A549 (cell line): ENCODE measurements at regions not wholly inside any gene's neighbourhood (a gene's known extent, or its start where the extent isn't known, plus 50 kb on each side); places are given as distances from the start of the nearest gene placed in this dataset.

Experiments
- ATAC-seq, 2 experiments: fragments of 200-7000 bp in 1 of 2; fragments of >200 bp in 1 of 2; cut with Nextera tagmentation in 1 of 2; cut with Tn5 transposase in 1 of 2; 3 replicates each; pipeline versions ENCODE4 v1.8.0 to v1.9.1; 2018 to 2020; ENCODE audit warnings: mild to moderate bottlenecking in 1 of 2, moderate library complexity in 1 of 2
- CTCF ChIA-PET: fragments of 300-600 bp; sonication (Branson Sonifier 250); formaldehyde crosslinking; extraction: SDS; loops from one replicate; lab custom pipeline; 2021; ENCODE audit warnings: antibody characterized with exemption, inconsistent platforms; lab: Yijun Ruan, JAX
- POLR2A ChIA-PET: fragments of 350-600 bp; formaldehyde crosslinking; extraction: SDS; loops from one replicate; lab custom pipeline; 2021; ENCODE audit warnings: antibody characterized with exemption, inconsistent platforms; lab: Yijun Ruan, JAX
- DNase-seq, 2 experiments: peaks; one replicate each; pipeline versions ENCODE4 v3.0.0 to v3.0.0-alpha.2; 2011 to 2016; ENCODE audit warnings: low read depth in 1 of 2, low spot score in 1 of 2
- FAIRE-seq: peaks from 2 replicates; lab custom pipeline; 2011; peaks lifted over from hg19 to GRCh38; lab: Jason Lieb, UNC
- H3K27ac ChIP-seq, 2 experiments: fragments of >200 bp; sonication (Bioruptor Twin); formaldehyde crosslinking; 3 replicates each; pipeline ENCODE4 v1.5.1; 2016 to 2017
- H3K4me1 ChIP-seq: fragments of >200 bp; sonication (Bioruptor Twin); formaldehyde crosslinking; 3 replicates; pipeline ENCODE4 v1.6.1; 2016
- H3K4me2 ChIP-seq: fragments of >200 bp; sonication (Bioruptor Twin); formaldehyde crosslinking; 3 replicates; pipeline ENCODE4 v1.6.1; 2016
- H3K4me3 ChIP-seq: fragments of >200 bp; sonication (Bioruptor Twin); formaldehyde crosslinking; 3 replicates; pipeline ENCODE4 v1.5.1; 2016
- H3K9me3 ChIP-seq: fragments of >200 bp; sonication (Bioruptor Twin); formaldehyde crosslinking; 3 replicates; pipeline ENCODE4 v1.6.1; 2016
- CBX2 ChIP-seq: fragments of 200-600 bp; sonication (generic); IDR thresholded peaks from 2 replicates; pipeline ENCODE4 v1.6.1; 2016; ENCODE audit warnings: low read depth, mild to moderate bottlenecking, borderline replicate concordance
- CBX8 ChIP-seq: fragments of 200-600 bp; sonication (generic); IDR thresholded peaks from 2 replicates; pipeline ENCODE4 v1.6.1; 2016
- CHD2 ChIP-seq: fragments of 150-350 bp; IDR thresholded peaks from 2 replicates; pipeline ENCODE4 v1.6.1; 2014; ENCODE audit warnings: low read length; ENCODE audit not compliant: partially characterized antibody
- CHD4 ChIP-seq: fragments of 200-600 bp; sonication (generic); IDR thresholded peaks from 2 replicates; pipeline ENCODE4 v1.6.1; 2016; ENCODE audit warnings: antibody characterized with exemption, mild to moderate bottlenecking, borderline replicate concordance
- ELK1 ChIP-seq: fragments of 150-350 bp; IDR thresholded peaks from 2 replicates; pipeline ENCODE4 v1.6.1; 2014; ENCODE audit warnings: low read depth, mild to moderate bottlenecking, low read length
- EP300 ChIP-seq, 2 experiments: fragments of >200 bp; sonication (Bioruptor Twin); formaldehyde crosslinking; IDR thresholded peaks; 2 replicates in 1 of 2; 3 replicates in 1 of 2; pipeline ENCODE4 v1.6.1; 2016 to 2017
- FOSL2 ChIP-seq, 2 experiments: fragments of 450-650 bp in 1 of 2; fragments of >200 bp in 1 of 2; sonication (Bioruptor Twin) in 1 of 2; formaldehyde crosslinking; IDR thresholded peaks; 2 replicates each; pipeline versions ENCODE4 v1.5.0 to v1.6.1; 2016 to 2020; ENCODE audit warnings: mild to moderate bottlenecking in 1 of 2, moderate library complexity in 1 of 2
- FOXS1 ChIP-seq: fragments of 250-450 bp; sonication (Bioruptor Pico); IDR thresholded peaks from 2 replicates; pipeline ENCODE4 v1.5.0; 2020; ENCODE audit warnings: mild to moderate bottlenecking, moderate library complexity
- GATA3 ChIP-seq: IDR thresholded peaks from 2 replicates; pipeline ENCODE4 v1.6.1; 2012; ENCODE audit warnings: borderline replicate concordance
- HDAC2 ChIP-seq: fragments of 200-600 bp; sonication (generic); IDR thresholded peaks from 2 replicates; pipeline ENCODE4 v1.6.1; 2016
- HOXB13 ChIP-seq: fragments of 250-450 bp; sonication (Bioruptor Pico); IDR thresholded peaks from 2 replicates; pipeline ENCODE4 v1.5.0; 2020; ENCODE audit warnings: low read depth, mild to moderate bottlenecking, moderate library complexity
- JUN ChIP-seq, 2 experiments: fragments of >200 bp; sonication (Bioruptor Twin); formaldehyde crosslinking; IDR thresholded peaks; 2 replicates in 1 of 2; 3 replicates in 1 of 2; pipeline ENCODE4 v1.6.1; 2016 to 2017
- JUNB ChIP-seq: fragments of >200 bp; sonication (Bioruptor Twin); formaldehyde crosslinking; IDR thresholded peaks from 2 replicates; pipeline ENCODE4 v1.6.1; 2016
- KDM1A ChIP-seq: fragments of 200-600 bp; sonication (generic); IDR thresholded peaks from 2 replicates; pipeline ENCODE4 v1.6.1; 2016; ENCODE audit warnings: low read depth, mild to moderate bottlenecking
- KDM5A ChIP-seq: fragments of 200-600 bp; sonication (generic); IDR thresholded peaks from 2 replicates; pipeline ENCODE4 v1.6.1; 2016; ENCODE audit warnings: antibody characterized with exemption, mild to moderate bottlenecking
- MAFK ChIP-seq: fragments of 450-650 bp; IDR thresholded peaks from 2 replicates; pipeline ENCODE4 v1.6.1; 2014; ENCODE audit not compliant: partially characterized antibody
- MAZ ChIP-seq: fragments of 150-350 bp; IDR thresholded peaks from 2 replicates; pipeline ENCODE4 v1.6.1; 2014; ENCODE audit warnings: antibody characterized with exemption, low read depth, low read length, borderline replicate concordance
- MYC ChIP-seq: IDR thresholded peaks from 2 replicates; pipeline ENCODE4 v1.6.1; 2012; ENCODE audit warnings: mild to moderate bottlenecking, inconsistent platforms, low read length, improper control_type of control experiment, borderline replicate concordance
- NPAS2 ChIP-seq: fragments of 250-450 bp; sonication (Bioruptor Pico); IDR thresholded peaks from 2 replicates; pipeline ENCODE4 v1.8.0; 2022; ENCODE audit warnings: mild to moderate bottlenecking, moderate library complexity, borderline replicate concordance
- RCOR1 ChIP-seq: fragments of 150-350 bp; IDR thresholded peaks from 2 replicates; pipeline ENCODE4 v1.6.1; 2014; ENCODE audit warnings: antibody characterized with exemption, low read length, low read depth
- RNF2 ChIP-seq: fragments of 200-600 bp; sonication (generic); IDR thresholded peaks from 2 replicates; pipeline ENCODE4 v1.6.1; 2016; ENCODE audit warnings: low read depth, mild to moderate bottlenecking, antibody characterized with exemption, moderate library complexity, borderline replicate concordance
- SMC3 ChIP-seq: fragments of >200 bp; sonication (Bioruptor Twin); formaldehyde crosslinking; IDR thresholded peaks from 3 replicates; pipeline ENCODE4 v1.6.1; 2018; ENCODE audit warnings: inconsistent platforms
- TP53 ChIP-seq: fragments of 250-450 bp; sonication (Bioruptor Pico); IDR thresholded peaks from 2 replicates; pipeline ENCODE4 v1.5.0; 2021; ENCODE audit warnings: mild to moderate bottlenecking, moderate library complexity
- ZC3H11A ChIP-seq: fragments of 450-650 bp; IDR thresholded peaks from 2 replicates; pipeline ENCODE4 v1.6.1; 2014; ENCODE audit warnings: antibody characterized with exemption, mild to moderate bottlenecking
- ZFP36 ChIP-seq: fragments of 450-650 bp; IDR thresholded peaks from 2 replicates; pipeline ENCODE4 v1.6.1; 2014; ENCODE audit warnings: borderline replicate concordance; ENCODE audit not compliant: partially characterized antibody
- ZSCAN20 ChIP-seq: fragments of 250-450 bp; sonication (Bioruptor Pico); IDR thresholded peaks from 2 replicates; pipeline ENCODE4 v1.8.0; 2022; ENCODE audit warnings: mild to moderate bottlenecking, moderate library complexity
- WGBS: methylation state at CpG from one replicate; pipeline ENCODE4 v1.1.6; 2017; ENCODE audit errors: missing lambda C conversion rate; 5-methylcytosine and 5-hydroxymethylcytosine counted together
- TF ChIP-seq, protein P1 (sequence below): fragments of 450-650 bp; IDR thresholded peaks from 2 replicates; pipeline ENCODE4 v1.6.1; 2014; ENCODE audit warnings: antibody characterized with exemption
- TF ChIP-seq, protein P2 (sequence below): fragments of 200-600 bp; sonication (generic); IDR thresholded peaks from 2 replicates; pipeline ENCODE4 v1.6.1; 2016; ENCODE audit warnings: antibody characterized with exemption, mild to moderate bottlenecking, moderate library complexity
- TF ChIP-seq, protein P3 (sequence below): fragments of 250-450 bp; sonication (Bioruptor Pico); IDR thresholded peaks from 2 replicates; pipeline ENCODE4 v1.5.0; 2020; ENCODE audit warnings: low read depth, mild to moderate bottlenecking, moderate library complexity

DNA sequence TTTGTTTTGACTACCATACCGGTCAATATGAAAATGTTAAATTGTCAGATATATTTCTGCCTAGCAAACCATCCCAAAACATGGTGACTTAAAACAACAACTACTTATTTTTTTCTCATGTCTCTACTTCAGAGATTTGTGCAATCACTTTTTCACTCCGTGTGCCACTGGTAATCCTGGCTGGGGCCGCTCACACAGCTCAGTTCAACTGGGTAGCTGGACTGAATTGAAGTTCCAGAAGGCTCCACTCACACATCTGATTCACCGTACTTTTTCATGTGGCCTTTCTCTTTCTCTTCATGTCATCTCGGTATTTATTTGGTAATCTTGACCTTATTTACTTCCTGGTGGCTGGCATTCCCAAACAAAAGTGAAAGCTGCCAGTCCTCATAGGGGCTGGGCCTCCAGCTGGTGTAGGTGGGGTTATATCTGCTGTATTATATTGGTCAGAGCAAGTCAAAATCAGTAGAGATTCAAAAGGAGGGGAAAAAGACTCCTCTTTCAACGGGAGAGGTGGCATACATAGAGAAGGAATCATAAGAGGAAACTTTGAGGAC lies 513.9 kb upstream of the NXPH2 start:
- H3K4me1 ChIP-seq: no peaks in the 10 kb centered on the region
- WGBS: 12% methylated on average over 6 of the region's 6 CpGs
- no peak overlapping the region for H3K4me2 ChIP-seq
- H3K27ac ChIP-seq: no peak overlapping the region
- no peaks in the 10 kb centered on the region for H3K9me3 ChIP-seq
- CTCF ChIA-PET: no interaction called here
- no peak for ATAC-seq
- no peak overlapping the region for H3K4me3 ChIP-seq
- no peak for TF ChIP-seq JUNB
- TF ChIP-seq HDAC2: no peak
- no peak for TF ChIP-seq MYC
- TF ChIP-seq, protein P1, sequence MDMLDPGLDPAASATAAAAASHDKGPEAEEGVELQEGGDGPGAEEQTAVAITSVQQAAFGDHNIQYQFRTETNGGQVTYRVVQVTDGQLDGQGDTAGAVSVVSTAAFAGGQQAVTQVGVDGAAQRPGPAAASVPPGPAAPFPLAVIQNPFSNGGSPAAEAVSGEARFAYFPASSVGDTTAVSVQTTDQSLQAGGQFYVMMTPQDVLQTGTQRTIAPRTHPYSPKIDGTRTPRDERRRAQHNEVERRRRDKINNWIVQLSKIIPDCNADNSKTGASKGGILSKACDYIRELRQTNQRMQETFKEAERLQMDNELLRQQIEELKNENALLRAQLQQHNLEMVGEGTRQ: no peak
- no peak for TF ChIP-seq EP300 (IDR thresholded peaks at IDR 0.05)
- no peak for TF ChIP-seq FOXS1 (CRISPR knock-in tag)
- no peak for TF ChIP-seq ZC3H11A
- no peak for TF ChIP-seq CHD4
- no peak for TF ChIP-seq CBX8
- no peak for TF ChIP-seq ZSCAN20 (CRISPR knock-in tag)
- TF ChIP-seq NPAS2 (CRISPR knock-in tag): no peak
- TF ChIP-seq, protein P2, sequence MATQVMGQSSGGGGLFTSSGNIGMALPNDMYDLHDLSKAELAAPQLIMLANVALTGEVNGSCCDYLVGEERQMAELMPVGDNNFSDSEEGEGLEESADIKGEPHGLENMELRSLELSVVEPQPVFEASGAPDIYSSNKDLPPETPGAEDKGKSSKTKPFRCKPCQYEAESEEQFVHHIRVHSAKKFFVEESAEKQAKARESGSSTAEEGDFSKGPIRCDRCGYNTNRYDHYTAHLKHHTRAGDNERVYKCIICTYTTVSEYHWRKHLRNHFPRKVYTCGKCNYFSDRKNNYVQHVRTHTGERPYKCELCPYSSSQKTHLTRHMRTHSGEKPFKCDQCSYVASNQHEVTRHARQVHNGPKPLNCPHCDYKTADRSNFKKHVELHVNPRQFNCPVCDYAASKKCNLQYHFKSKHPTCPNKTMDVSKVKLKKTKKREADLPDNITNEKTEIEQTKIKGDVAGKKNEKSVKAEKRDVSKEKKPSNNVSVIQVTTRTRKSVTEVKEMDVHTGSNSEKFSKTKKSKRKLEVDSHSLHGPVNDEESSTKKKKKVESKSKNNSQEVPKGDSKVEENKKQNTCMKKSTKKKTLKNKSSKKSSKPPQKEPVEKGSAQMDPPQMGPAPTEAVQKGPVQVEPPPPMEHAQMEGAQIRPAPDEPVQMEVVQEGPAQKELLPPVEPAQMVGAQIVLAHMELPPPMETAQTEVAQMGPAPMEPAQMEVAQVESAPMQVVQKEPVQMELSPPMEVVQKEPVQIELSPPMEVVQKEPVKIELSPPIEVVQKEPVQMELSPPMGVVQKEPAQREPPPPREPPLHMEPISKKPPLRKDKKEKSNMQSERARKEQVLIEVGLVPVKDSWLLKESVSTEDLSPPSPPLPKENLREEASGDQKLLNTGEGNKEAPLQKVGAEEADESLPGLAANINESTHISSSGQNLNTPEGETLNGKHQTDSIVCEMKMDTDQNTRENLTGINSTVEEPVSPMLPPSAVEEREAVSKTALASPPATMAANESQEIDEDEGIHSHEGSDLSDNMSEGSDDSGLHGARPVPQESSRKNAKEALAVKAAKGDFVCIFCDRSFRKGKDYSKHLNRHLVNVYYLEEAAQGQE: no peak
- no peak for TF ChIP-seq ELK1
- no peak for TF ChIP-seq KDM1A
- TF ChIP-seq CBX2: no peak
- no peak for FAIRE-seq
- peak in 1 of 2 experiments; percentile 0 for DNase-seq
- POLR2A ChIA-PET: no interaction called here

DNA sequence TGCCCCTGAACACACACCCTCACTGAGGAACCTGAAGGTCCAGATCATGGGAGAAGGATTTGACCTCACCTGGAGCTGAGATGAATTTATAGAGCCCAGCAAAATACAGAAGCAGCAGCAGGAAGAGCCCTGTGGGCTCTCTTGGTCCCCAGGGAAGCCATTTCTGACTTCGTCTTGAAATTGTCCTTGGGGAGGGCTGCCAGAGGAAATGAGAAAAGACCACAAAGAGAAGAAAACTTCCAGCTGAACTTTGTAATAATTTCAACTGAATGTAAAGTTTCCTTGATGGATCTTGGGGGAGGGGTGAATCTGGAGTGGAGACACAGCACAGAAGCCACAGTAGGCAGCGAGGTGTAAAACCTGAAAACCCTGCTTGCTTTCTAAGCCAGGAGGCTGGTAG lies 500.9 kb upstream of the NXPH2 start:
- POLR2A ChIA-PET: no interaction called here
- CTCF ChIA-PET: no interaction called here
- Histone ChIP-seq H3K4me1 (no peaks in the 10 kb centered on the region), H3K27ac (no peak overlapping the region), H3K4me3 (no peak overlapping the region), H3K4me2 (no peak overlapping the region), H3K9me3 (no peaks in the 10 kb centered on the region)
- 0% methylated on average over 2 of the region's 2 CpGs for WGBS
- no peak for FAIRE-seq
- ATAC-seq: no peak
- TF ChIP-seq HOXB13 (CRISPR knock-in tag): no peak
- TF ChIP-seq FOSL2 (IDR thresholded peaks at IDR 0.05): no peak
- no peak for TF ChIP-seq FOSL2 (CRISPR knock-in tag; IDR thresholded peaks at IDR 0.05)
- no peak for TF ChIP-seq ZC3H11A
- TF ChIP-seq KDM5A: no peak
- TF ChIP-seq CHD4: no peak
- no peak for TF ChIP-seq RNF2
- no peak for TF ChIP-seq EP300 (IDR thresholded peaks at IDR 0.05)
- no peak for TF ChIP-seq JUN (IDR thresholded peaks at IDR 0.05)
- TF ChIP-seq GATA3: no peak
- TF ChIP-seq, protein P3, sequence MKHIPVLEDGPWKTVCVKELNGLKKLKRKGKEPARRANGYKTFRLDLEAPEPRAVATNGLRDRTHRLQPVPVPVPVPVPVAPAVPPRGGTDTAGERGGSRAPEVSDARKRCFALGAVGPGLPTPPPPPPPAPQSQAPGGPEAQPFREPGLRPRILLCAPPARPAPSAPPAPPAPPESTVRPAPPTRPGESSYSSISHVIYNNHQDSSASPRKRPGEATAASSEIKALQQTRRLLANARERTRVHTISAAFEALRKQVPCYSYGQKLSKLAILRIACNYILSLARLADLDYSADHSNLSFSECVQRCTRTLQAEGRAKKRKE: no peak
- TF ChIP-seq TP53: no peak
- no peak for TF ChIP-seq ZFP36
- TF ChIP-seq MAZ: no peak
- TF ChIP-seq HDAC2: no peak
- no peak for TF ChIP-seq RCOR1
- no peak for TF ChIP-seq MAFK
- TF ChIP-seq SMC3: no peak
- TF ChIP-seq CHD2: no peak
- no peak for TF ChIP-seq CBX2
- no peak for DNase-seq
